Spleen (tissue), 11 donors: ENCODE measurements at regions not wholly inside any gene's neighbourhood (a gene's known extent, or its start where the extent isn't known, plus 50 kb on each side); places are given as distances from the start of the nearest gene placed in this dataset.

Source experiments
- DNase-seq: peaks from one replicate; pipeline ENCODE4 v3.0.0-alpha.2; 2020
- H3K27ac ChIP-seq, 8 donors: fragments of 200-600 bp; sonication (generic) in 7 of 8; 1 replicate in 4 of 8; 2 replicates in 4 of 8; pipeline versions ENCODE4 v1.5.0 to v1.8.0; 2016 to 2021; ENCODE audit warnings: inconsistent platforms in 4 of 8, mild to moderate bottlenecking in 4 of 8, moderate library complexity in 1 of 8
- H3K27me3 ChIP-seq, 7 donors: fragments of 200-600 bp; sonication (generic) in 6 of 7; replicated peaks in 1 of 7; 1 replicate in 4 of 7; 2 replicates in 3 of 7; pipeline versions ENCODE4 v1.5.0 to v1.8.0; 2016 to 2021; ENCODE audit warnings: inconsistent platforms in 3 of 7, mild to moderate bottlenecking in 1 of 7
- H3K36me3 ChIP-seq, 6 donors: fragments of 200-600 bp; sonication (generic) in 5 of 6; 1 replicate in 4 of 6; 2 replicates in 2 of 6; pipeline versions ENCODE4 v1.5.0 to v1.8.0; 2016 to 2021; ENCODE audit warnings: inconsistent platforms in 2 of 6
- H3K4me1 ChIP-seq, 6 donors: fragments of 200-600 bp; sonication (generic) in 5 of 6; 1 replicate in 3 of 6; 2 replicates in 3 of 6; pipeline versions ENCODE4 v1.5.0 to v1.8.0; 2016 to 2021; ENCODE audit warnings: inconsistent platforms in 3 of 6
- H3K4me3 ChIP-seq, 8 donors: fragments of 200-600 bp; sonication (generic) in 7 of 8; 1 replicate in 4 of 8; 2 replicates in 4 of 8; pipeline versions ENCODE4 v1.5.0 to v1.8.0; 2016 to 2021; ENCODE audit warnings: inconsistent platforms in 4 of 8, mild to moderate bottlenecking in 4 of 8, moderate library complexity in 2 of 8
- H3K9me3 ChIP-seq, 8 donors: fragments of 200-600 bp; sonication (generic) in 7 of 8; 1 replicate in 4 of 8; 2 replicates in 4 of 8; pipeline versions ENCODE4 v1.5.0 to v1.8.0; 2016 to 2021; ENCODE audit warnings: inconsistent platforms in 4 of 8
- POLR2A ChIP-seq, 3 donors: fragments of 450-650 bp; IDR thresholded peaks; one replicate each; pipeline ENCODE4 v1.5.1; 2017; ENCODE audit warnings: antibody characterized with exemption in 3 of 3, mild to moderate bottlenecking in 1 of 3
- POLR2AphosphoS5 ChIP-seq, 3 donors: sonication (generic); formaldehyde crosslinking; IDR thresholded peaks; one replicate each; pipeline ENCODE4 v1.5.1; 2017; ENCODE audit warnings: antibody characterized with exemption in 3 of 3
- WGBS, 5 donors: extraction: QIAGEN DNeasy Blood & Tissue Kit in 3 of 5; methylation state at CpG; one replicate each; pipeline versions ENCODE4 v1.1.5 to v1.1.7; 2013 to 2018; 5-methylcytosine and 5-hydroxymethylcytosine counted together
- intact Hi-C: fragments of 100-400 bp; cut with DNase I; formaldehyde crosslinking; loops from one replicate; pipeline ENCODE4 v1.15.0; 2023; ENCODE audit warnings: low total_unique reads
- TF ChIP-seq, protein P1 (sequence below), 11 experiments: fragments of 200-600 bp in 7 of 11; fragments of 450-650 bp in 4 of 11; sonication (generic) in 4 of 11; IDR thresholded peaks in 8 of 11; conservative IDR thresholded peaks in 3 of 11; 1 replicate in 7 of 11; 2 replicates in 4 of 11; pipeline versions ENCODE4 v1.4.0 to v1.8.0; 2016 to 2021; ENCODE audit warnings: antibody characterized with exemption in 11 of 11, inconsistent platforms in 4 of 11, mild to moderate bottlenecking in 1 of 11
- donor health status: healthy with polysubstance abuse.
- donor health status: DM: no; HTN: no; CAD: no; lungs with moderate emphysema.
- donor health status: DM: no; HTN: no; CAD: no.
- donor health status: Bipolar disorder and iron deficiency.
- donor health status: healthy.
- donor health status: DM: no; HTN: no; CAD: no.
- donor health status: DM: yes; HTN: yes; CAD: no.

DNA sequence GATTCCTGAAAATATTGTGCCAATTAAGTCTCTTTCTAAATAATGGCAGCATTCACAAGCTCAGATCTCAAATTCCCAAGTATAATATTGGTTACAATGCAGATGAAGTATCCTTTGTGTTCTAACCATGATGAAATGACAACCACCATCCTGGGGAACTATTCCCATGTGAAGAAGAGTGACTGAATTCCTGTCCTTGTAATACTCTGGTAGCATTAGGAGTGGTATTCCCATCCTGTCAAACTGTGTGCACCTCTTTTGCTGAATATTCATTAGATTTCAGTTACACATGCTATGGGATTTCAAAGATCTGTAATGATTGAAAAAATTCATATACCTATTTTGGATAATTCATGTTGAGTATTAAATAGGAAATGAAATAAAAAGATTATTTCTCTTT is 86.1 kb upstream of the SMIM30 start:
- no peaks in the 10 kb centered on the region for H3K9me3 ChIP-seq
- no peak for TF ChIP-seq POLR2A (IDR thresholded peaks at IDR 0.05)
- TF ChIP-seq POLR2AphosphoS5 (IDR thresholded peaks at IDR 0.05): no peak
- TF ChIP-seq, protein P1, sequence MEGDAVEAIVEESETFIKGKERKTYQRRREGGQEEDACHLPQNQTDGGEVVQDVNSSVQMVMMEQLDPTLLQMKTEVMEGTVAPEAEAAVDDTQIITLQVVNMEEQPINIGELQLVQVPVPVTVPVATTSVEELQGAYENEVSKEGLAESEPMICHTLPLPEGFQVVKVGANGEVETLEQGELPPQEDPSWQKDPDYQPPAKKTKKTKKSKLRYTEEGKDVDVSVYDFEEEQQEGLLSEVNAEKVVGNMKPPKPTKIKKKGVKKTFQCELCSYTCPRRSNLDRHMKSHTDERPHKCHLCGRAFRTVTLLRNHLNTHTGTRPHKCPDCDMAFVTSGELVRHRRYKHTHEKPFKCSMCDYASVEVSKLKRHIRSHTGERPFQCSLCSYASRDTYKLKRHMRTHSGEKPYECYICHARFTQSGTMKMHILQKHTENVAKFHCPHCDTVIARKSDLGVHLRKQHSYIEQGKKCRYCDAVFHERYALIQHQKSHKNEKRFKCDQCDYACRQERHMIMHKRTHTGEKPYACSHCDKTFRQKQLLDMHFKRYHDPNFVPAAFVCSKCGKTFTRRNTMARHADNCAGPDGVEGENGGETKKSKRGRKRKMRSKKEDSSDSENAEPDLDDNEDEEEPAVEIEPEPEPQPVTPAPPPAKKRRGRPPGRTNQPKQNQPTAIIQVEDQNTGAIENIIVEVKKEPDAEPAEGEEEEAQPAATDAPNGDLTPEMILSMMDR (IDR thresholded peaks at IDR 0.05 in 8 of 11, conservative IDR thresholded peaks at IDR 0.05 in 3 of 11): no peak
- H3K36me3 ChIP-seq: no peaks in the 10 kb centered on the region
- H3K4me1 ChIP-seq: no peaks in the 10 kb centered on the region
- H3K27me3 ChIP-seq: peaks cover 0 to 18% (median 0%) of the 10 kb centered on the region in 7 donors
- intact Hi-C loops: no loop called here
- no peak for DNase-seq
- no peak overlapping the region for H3K27ac ChIP-seq
- H3K4me3 ChIP-seq: no peak overlapping the region

- no peaks in the 10 kb centered on the region for H3K9me3 ChIP-seq
- intact Hi-C loops: no loop called here
- H3K27me3 ChIP-seq: peaks cover 0 to 18% (median 0%) of the 10 kb centered on the region in 7 donors
- H3K36me3 ChIP-seq: no peaks in the 10 kb centered on the region
- TF ChIP-seq POLR2AphosphoS5 (IDR thresholded peaks at IDR 0.05) (no peak), POLR2A (IDR thresholded peaks at IDR 0.05) (no peak)
- TF ChIP-seq, protein P1 (IDR thresholded peaks at IDR 0.05 in 8 of 11, conservative IDR thresholded peaks at IDR 0.05 in 3 of 11): no peak
- no peak for DNase-seq
- no peaks in the 10 kb centered on the region for H3K4me1 ChIP-seq
- H3K4me3 ChIP-seq: no peak overlapping the region
- no peak overlapping the region for H3K27ac ChIP-seq
Measured at GRCh38 chr7:113202284-113202683, 83.9 kb upstream of the SMIM30 start.

DNA sequence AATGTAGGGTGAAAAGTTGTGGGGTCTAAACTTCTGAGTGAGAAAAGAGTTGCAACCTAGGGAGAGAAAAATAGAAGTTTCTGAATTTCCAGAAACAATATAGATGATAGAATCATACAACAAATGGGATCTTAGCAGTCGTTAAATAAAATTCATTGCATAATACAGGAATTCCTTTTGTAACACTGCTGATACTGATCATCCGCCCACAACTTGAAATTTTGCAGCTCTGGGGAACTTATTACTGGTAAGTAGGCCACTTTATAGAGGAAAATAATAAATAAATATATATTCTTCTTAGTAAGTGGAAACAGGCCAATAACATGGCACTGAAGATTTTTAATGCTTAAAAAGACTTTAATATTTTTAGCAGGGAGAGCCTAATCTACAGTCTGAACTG is 81.9 kb upstream of the SMIM30 start:
- no peak for DNase-seq
- no peaks in the 10 kb centered on the region for H3K4me1 ChIP-seq
- no peak for TF ChIP-seq POLR2A (IDR thresholded peaks at IDR 0.05)
- no peak for TF ChIP-seq POLR2AphosphoS5 (IDR thresholded peaks at IDR 0.05)
- TF ChIP-seq, protein P1 (IDR thresholded peaks at IDR 0.05 in 8 of 11, conservative IDR thresholded peaks at IDR 0.05 in 3 of 11): no peak
- 36 to 58% (median 48%) methylated on average over 2 of the region's 2 CpGs for WGBS, 5 donors
- peaks cover 0 to 14% (median 0%) of the 10 kb centered on the region in 7 donors for H3K27me3 ChIP-seq
- no peak overlapping the region for H3K4me3 ChIP-seq
- intact Hi-C loops: no loop called here
- no peak overlapping the region for H3K27ac ChIP-seq
- no peaks in the 10 kb centered on the region for H3K9me3 ChIP-seq
- no peaks in the 10 kb centered on the region for H3K36me3 ChIP-seq

DNA sequence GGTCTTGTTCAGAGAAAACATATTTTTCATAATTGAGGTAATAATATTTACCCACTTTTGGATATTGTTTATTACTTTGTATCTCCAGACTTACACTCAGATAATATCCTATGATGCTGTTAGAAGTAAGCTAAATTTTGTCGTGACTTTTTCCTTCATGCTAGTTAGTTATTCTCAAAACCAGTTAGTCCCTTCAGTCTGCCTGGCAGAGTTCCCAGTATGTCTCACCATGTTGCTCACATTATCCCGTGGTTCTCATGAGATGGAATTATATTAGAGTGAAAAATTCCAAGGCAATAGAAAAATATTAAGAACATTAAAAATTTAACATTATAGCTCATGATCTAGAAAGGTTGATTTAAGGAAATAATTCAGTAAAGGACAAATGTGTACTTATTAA is 81.5 kb upstream of the SMIM30 start:
- peaks cover 0 to 10% (median 0%) of the 10 kb centered on the region in 7 donors for H3K27me3 ChIP-seq
- no peak overlapping the region for H3K27ac ChIP-seq
- no peaks in the 10 kb centered on the region for H3K9me3 ChIP-seq
- TF ChIP-seq POLR2A (IDR thresholded peaks at IDR 0.05) (no peak), POLR2AphosphoS5 (IDR thresholded peaks at IDR 0.05) (no peak)
- TF ChIP-seq, protein P1 (IDR thresholded peaks at IDR 0.05 in 8 of 11, conservative IDR thresholded peaks at IDR 0.05 in 3 of 11): no peak
- no peaks in the 10 kb centered on the region for H3K4me1 ChIP-seq
- no peak overlapping the region for H3K4me3 ChIP-seq
- WGBS, 5 donors: 28 to 72% (median 65%) methylated on average over 2 of the region's 2 CpGs
- no peak for DNase-seq
- H3K36me3 ChIP-seq: no peaks in the 10 kb centered on the region
- intact Hi-C loops: no loop called here
